Retinal pigment epithelial cell (primary cell): ENCODE measurements at regions not wholly inside any gene's neighbourhood (a gene's known extent, or its start where the extent isn't known, plus 50 kb on each side); places are given as distances from the start of the nearest gene placed in this dataset.
"Not testable (repeated sequence)": the region's sequence is repeated elsewhere in the genome, so short reads cannot be mapped to it uniquely, and the experiment has no call there.

Experiments
- DNase-seq: peaks from one replicate; pipeline ENCODE4 v3.0.0-alpha.2; 2010; ENCODE audit warnings: low read depth
- H3K4me3 ChIP-seq: 2 replicates; pipeline ENCODE4 v1.5.1; 2011; ENCODE audit warnings: mild to moderate bottlenecking, low read length, control low read depth, moderate library complexity
- TF ChIP-seq, protein P1 (sequence below): conservative IDR thresholded peaks from 2 replicates; pipeline ENCODE4 v1.5.1; 2011; ENCODE audit warnings: low read depth, low read length, control low read depth, inconsistent platforms

DNA sequence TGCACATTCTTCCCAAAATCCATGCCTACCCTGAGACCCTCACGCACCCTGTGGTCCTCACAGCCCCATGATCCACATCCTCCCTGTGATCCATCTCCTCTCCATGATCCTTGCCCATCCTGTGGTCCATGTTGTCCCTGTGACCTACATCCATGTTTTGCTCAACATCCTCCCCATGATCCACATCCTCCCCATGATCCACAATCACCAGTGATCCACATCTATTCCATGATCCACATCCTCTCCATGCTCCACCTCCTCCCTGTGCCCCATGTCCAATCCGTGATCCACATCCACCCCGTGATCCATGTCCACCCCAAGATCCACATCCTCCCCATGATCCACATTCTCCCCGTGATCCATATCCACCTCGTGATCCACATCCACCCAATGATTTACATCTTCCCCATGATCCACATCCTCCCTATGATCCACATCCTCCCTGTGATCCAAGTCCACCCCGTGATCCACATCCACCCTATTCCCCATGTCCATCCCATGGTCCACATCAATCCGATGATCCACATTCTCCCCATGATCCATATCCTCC lies 281.2 kb downstream of the MYCN start:
- TF ChIP-seq, protein P1, sequence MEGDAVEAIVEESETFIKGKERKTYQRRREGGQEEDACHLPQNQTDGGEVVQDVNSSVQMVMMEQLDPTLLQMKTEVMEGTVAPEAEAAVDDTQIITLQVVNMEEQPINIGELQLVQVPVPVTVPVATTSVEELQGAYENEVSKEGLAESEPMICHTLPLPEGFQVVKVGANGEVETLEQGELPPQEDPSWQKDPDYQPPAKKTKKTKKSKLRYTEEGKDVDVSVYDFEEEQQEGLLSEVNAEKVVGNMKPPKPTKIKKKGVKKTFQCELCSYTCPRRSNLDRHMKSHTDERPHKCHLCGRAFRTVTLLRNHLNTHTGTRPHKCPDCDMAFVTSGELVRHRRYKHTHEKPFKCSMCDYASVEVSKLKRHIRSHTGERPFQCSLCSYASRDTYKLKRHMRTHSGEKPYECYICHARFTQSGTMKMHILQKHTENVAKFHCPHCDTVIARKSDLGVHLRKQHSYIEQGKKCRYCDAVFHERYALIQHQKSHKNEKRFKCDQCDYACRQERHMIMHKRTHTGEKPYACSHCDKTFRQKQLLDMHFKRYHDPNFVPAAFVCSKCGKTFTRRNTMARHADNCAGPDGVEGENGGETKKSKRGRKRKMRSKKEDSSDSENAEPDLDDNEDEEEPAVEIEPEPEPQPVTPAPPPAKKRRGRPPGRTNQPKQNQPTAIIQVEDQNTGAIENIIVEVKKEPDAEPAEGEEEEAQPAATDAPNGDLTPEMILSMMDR: no peak
- no peak overlapping the region for H3K4me3 ChIP-seq
- DNase-seq: no peak

DNA sequence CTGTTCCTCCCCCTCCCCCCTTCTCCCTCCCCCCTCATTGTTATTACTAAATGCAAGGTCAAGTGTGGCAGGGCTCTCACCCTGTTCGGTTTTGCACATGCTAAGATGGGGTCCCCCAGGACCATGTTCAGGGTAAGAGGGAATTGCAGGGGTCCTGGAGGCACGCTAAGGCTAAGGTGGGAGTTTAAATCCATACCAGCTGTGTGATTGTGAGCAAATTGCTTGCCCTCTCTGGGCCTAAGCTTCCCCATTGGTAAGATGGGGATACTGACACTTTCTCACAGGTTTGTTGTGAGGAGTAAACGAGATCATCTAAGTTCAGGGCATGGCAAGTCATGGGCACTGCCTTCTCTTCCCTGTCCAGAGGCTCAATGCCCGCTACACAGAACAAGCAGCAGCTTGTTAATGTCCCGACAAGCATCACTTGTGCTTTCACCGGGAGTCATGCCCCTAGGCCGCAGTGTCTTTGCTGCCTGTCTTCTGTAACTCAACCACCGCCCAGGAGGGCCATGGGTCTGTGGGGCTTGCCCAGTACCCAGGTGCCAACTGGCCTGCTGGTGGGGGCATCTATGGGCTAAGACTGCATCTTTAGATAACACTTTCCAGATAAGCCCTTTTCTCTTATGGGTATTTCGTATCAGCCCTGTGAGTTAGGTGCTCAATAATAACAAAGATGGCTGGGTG lies 279.1 kb downstream of the MYCN start:
- TF ChIP-seq, protein P1: no peak
- no peak overlapping the region for H3K4me3 ChIP-seq
- DNase-seq: no peak

DNA sequence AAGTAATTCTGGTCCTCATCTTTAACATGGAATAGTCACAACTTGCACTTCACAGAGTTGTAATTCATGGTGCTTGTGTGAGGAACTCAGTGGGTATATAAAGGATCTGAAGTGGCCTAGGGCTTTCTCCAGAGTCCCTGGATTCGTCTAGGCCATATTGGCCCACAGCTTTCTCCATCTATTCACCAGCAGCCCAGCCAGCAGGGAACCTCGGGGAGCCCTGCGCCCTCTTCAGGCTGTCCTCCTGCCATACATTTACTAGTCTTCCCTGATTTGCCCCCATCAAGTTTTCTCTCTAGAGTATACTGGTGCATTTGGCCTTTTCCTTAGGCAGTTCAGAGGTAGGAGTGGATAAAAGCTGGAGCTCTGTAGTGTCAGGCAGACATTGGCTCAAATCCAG lies 278.3 kb downstream of the MYCN start:
- no peak overlapping the region for H3K4me3 ChIP-seq
- TF ChIP-seq, protein P1: peak; percentile 31
- DNase-seq: no peak

DNA sequence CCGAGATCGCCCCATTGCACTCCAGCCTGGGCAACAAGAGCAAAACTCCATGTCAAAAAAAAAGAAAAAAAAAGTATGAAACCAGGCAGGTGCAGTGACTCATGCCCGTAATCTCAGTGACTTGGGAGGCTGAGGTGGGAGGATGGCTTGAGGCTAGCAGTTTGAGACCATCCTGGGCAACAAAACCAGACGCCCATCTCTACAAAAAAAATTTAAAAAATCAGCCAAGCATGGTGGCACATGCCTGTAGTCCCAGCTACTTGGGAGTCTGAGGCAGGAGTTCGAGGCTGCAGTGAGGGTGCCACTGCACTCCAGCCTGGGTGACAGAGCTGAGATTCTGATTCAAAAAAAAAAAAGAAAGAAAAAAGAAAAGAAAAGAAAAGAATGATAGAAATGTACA lies 277.8 kb downstream of the MYCN start:
- no peak for DNase-seq
- H3K4me3 ChIP-seq: no peak overlapping the region
- TF ChIP-seq, protein P1: no peak

DNA sequence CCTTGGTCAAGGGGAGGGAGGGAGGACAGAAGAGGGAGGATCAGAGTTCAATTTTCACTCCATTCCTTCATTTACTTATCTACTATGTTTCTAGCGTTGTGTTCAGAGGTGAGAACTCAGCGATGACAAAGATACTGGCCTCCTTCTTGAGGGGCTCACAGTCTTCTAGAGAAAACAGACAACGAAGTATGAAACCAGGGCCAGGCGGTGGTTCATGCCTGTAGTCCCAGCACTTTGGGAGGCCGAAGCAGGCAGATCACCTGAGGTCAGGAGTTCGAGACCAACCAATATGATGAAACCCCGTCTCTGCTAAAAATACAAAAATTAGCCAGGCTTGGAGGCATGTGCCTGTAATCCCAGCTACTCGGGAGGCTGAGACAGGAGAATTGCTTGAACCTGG lies 277.4 kb downstream of the MYCN start:
- not testable (repeated sequence) for DNase-seq

DNA sequence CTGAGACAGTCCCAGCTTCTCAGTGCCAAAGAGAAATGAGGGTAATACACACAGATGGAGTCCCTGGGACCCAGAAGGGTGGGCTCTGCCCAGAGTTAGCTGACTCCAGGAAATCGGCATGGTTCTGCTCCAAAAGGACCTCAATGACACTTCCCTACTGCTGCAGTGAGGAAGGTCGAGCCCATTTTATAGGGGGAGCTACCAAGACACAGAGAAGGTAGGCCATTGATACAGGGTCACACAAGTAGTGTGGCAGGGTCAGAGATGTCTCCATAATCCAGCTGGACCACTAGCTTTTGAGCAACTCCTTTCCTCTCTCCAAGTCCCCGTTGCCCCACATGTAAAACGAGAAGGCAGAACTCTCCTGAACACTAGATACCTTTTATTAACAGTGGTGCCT lies 276.9 kb downstream of the MYCN start:
- TF ChIP-seq, protein P1: no peak
- no peak for DNase-seq
- H3K4me3 ChIP-seq: no peak overlapping the region

More for the DNA sequence above, 277.4 kb downstream of the MYCN start:
- H3K4me3 ChIP-seq: not testable (repeated sequence)

DNA sequence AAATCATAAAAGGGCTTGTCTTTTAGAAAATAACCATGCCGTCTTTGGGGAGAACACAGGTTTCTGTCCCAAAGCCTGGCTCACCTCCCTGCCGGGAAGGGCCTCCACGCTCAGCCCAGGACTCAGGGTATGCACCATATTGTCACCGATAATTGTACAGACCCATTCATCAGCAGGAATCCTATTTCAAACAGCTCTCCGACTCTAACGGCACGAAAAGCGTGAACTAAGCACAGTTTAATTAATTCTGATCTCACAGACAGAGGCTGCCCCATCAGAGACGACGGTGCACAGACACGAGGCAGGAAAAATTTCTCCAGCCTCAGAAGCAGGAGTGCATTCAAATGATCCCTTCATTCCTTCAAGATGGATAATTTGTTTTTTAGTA lies 276.2 kb downstream of the MYCN start:
- no peak overlapping the region for H3K4me3 ChIP-seq
- no peak for DNase-seq
- TF ChIP-seq, protein P1: no peak
